C1 segment of cervical spinal cord (tissue), 14 donors: ENCODE measurements at regions not wholly inside any gene's neighbourhood (a gene's known extent, or its start where the extent isn't known, plus 50 kb on each side); places are given as distances from the start of the nearest gene placed in this dataset.
A peak's percentile ranks its signal among the peaks of the same experiment; 100 is the strongest.

Experiments used
- DNase-seq, 14 donors: peaks; one replicate each; lab custom pipeline; 2025; lab: John Stamatoyannopoulos, UW

GRCh38 chr2:219997341-219997851 lies 370.0 kb downstream of the SLC4A3 start:
- peak in 5 of 14 donors; percentile 2 to 12 (median 4) for DNase-seq

GRCh38 chr2:219998107-219998506 lies 370.7 kb downstream of the SLC4A3 start:
- DNase-seq = no peak

GRCh38 chr2:219998714-219999227 lies 371.3 kb downstream of the SLC4A3 start:
- no peak for DNase-seq

- no peak for DNase-seq
Observed at GRCh38 chr2:220000080-220000479, 372.6 kb downstream of the SLC4A3 start.

DNA sequence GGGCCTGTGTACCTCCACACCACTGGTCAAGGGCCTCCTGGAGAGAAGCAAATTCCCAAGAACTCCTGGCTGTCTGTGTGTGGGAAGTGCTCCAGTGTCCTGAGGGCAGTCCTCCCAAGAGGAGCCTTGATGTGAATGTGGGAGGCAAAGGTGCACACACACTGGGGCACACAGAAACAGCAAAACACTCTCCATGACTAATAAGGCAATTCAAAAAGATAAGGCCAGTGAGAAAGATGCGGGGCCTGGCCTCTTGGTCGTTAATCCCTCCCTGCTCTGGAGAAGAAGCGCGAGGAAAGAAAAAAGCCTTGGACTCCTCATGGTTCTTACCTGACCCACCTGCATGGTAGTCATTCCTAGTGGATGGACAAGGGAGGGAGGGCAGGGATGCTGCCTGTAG lies 373.2 kb downstream of the SLC4A3 start:
- DNase-seq = no peak

DNA sequence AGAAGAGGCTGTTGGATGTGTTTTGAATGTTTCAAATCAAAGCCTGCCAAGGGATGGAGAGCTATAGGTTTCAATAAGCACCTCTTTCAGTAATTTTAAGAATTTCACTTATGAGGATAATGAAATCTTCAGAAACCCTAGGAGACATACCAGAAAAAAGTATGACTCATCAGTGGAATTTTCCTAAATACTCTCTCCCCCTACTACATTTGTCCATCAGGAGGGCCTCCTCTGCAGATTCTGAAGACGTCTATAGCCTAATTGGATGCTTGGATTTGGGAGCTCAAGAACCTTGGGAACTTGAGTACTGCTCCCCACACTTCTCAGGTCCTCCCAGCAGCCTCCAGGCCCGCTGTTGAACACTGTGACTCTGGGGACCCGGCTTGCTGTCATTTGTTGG lies 374.3 kb downstream of the SLC4A3 start:
- DNase-seq = no peak

DNA sequence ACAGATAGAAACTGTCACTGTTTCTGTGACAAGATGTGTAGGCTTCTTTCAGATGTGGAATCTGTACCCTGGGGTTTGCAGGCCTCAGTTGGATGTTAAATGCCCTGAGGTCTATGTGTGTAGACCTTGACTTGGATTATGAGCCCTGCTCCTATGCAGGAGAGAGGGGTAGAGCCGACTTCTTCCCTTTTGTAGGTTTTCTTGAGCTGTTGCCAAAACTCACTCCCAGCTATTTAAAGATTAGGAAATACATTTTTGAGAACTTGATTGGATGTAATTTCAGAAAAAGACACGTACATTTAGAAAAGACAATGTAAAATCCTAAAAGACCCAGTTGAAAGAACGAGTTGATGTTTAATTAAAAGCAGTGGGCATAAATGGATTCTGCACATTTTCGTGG lies 374.8 kb downstream of the SLC4A3 start:
- DNase-seq = no peak

DNA sequence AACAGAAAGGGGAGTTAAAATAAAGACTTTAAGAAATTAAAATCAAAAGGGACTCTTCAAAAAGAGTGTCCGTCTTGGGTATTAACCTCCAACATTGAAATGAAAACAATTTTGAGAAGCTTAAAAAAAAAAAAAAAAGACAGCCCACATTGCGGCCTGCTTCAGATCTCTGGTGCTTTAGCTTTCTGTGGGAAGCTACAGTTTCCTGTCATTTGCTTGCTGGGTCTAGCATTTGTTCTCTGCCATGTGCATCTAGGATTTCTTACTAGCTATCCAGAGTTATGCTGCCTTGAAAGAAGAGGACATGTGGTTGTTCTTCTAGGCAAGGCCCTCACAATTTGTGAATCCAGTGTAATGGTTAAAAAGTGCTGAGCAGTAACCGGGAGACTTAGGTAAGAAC lies 375.3 kb downstream of the SLC4A3 start:
- no peak for DNase-seq

GRCh38 chr2:220005362-220005761 lies 377.9 kb downstream of the SLC4A3 start:
- no peak for DNase-seq

DNA sequence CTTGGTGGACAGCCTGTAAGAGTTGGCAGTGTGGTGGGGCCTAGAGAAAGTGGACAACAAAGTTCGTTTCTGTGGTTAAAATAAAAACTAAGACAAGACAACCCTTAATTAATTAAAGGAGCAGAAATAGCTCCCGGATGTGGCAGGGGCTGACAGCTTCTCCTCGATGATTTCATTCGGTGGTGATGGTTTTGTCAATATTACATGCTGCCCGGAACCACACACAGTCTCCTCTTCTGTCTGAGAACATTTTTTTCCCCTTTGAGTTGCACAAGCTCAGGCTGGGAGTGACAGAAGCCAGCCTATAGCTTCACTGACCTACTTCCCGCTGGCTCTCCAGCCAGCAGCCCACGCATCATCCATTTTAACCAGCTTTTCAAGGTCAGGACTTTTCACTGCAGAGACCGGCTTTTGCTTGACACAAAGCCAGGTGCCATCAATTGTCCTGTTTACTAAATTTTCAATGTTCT lies 378.8 kb downstream of the SLC4A3 start:
- peak in 2 of 14 donors; percentile 2 to 9 for DNase-seq

DNA sequence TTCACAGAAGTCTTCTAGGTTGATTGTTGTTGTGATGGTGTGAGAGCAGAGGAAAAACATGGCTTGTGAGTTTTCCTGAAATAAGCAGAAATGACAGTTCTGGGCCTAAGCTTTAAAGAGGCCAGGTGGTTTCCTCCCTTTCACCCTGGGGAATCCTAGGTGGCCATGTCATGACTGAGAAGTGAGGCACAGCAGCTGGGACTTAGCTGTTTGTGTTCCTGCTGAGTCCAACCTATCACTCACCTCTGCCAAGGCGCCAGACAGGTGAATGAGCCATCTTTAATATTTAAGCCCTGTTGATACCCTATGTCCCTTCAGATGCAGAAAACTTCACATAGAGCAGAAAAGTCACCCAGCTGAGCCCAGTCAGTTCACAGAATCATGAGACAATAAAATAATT lies 384.4 kb downstream of the SLC4A3 start:
- DNase-seq = no peak

DNA sequence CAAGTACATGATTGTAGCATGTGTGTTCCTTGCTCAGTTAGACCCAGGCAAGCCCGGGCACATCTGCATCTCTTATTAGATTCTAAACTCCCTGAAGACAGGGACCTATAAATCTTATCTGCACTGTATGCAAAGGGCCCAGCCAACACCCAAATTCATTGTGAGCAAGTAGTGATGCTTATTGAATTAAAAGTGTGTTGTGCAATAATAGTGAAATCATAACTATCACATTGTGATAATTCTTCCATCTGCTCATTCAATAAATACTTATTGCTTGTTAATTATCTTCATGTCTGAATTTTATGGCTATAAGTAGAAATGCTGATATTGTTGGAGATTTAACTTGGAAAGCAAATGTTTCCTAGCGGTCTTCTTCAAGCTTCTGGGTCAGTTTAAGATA lies 387.5 kb downstream of the SLC4A3 start:
- no peak for DNase-seq

DNA sequence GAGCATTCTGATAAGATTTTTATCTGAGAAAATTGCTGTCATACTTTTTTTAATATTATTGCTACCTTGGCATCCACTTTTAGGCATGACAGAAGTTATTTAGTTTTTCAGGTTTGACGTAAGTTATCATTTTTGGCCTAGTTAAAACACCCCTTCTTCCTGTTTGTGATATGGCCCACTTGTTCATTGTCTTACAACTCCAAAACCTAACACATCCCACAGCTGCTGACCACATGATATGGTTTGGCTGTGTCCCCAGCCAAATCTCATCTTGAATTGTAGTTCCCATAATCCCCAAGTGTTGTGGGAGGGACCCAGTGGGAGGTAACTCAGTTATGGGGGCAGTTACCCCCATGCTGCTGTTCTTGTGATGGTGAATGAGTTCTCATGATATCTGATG lies 388.1 kb downstream of the SLC4A3 start:
- DNase-seq = no peak

- no peak for DNase-seq
Observed at GRCh38 chr2:220025207-220025606, 397.8 kb downstream of the SLC4A3 start.

DNA sequence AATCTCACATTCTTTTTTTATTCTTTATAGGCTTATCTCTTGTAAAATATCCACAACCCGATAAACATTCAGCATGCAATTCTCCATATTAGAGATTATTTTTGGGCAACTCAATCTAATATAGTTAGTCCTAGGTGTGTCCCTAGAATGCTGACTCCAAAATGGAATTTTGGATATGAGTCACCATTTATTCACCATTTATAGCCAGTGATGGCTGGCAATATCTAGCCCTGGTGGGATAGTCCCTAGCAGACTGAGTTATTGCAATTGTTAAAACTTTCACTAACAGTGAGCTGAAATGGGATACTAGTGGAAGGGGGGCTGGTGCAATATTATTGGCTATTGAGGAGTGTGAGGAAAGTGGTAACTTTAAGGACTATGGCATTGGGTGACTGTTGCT lies 401.6 kb downstream of the SLC4A3 start:
- DNase-seq = no peak

DNA sequence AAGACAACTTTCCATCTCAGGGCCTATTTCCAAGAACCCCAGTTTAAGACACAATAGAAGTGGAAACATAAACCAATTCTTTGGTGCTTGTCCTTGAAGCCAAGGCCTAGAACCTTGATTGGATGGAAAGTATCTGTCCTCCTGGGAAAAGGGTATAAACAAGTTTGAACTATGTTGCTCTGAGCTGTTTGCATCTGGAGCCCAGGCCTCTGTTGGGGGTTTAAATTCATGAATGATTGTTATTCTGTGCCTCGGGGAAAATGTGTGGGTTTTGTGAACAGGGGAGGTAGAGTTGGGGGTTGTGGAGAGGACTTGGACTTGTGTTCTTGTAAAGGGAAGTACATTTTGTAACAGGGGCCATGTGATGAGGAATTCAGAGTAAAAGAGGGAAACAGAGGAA lies 406.1 kb downstream of the SLC4A3 start:
- no peak for DNase-seq

GRCh38 chr2:220034426-220035130 lies 407.1 kb downstream of the SLC4A3 start:
- DNase-seq = no peak

DNA sequence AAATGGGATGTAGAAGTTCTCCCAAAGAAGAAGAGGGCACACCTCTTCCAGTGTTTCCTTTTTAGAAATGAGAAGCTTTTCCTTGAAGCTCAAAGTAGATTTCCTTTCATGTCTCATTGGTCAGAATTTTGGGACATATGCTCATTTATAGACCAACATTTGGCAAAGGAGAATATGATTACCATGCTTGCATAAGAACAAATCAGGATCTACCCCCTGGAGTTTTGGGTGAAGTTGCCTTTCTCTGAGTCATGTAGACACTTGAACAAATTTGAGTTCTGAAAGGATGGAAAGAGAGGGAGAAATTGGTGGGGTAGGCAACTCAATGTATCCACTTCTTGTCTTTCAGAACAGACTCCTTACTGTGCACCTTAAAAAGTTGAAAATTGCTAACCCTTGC lies 409.0 kb downstream of the SLC4A3 start:
- no peak for DNase-seq

- no peak for DNase-seq
Observed at GRCh38 chr2:220040346-220040745, 412.9 kb downstream of the SLC4A3 start.

DNA sequence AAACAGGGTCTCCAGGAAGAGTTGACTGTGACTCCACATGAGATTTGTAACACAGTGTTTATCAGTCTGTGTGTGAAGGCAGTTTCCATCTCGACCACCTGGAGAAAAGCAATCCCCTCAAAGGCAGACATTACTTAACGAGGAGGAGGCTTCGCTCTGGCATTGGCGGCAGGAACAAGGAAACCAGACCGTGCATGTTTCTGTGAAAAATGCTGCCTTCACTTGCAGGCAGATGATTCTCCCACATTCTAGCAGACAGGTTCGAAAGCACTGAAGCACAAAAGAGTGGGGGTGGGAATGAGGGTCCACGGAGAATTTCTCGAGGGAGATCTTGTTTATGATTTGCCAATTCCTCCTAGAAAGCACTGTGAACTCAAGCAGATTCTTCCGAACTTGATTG lies 414.0 kb downstream of the SLC4A3 start:
- DNase-seq = no peak

GRCh38 chr2:220043155-220043989 lies 415.9 kb downstream of the SLC4A3 start:
- no peak for DNase-seq

DNA sequence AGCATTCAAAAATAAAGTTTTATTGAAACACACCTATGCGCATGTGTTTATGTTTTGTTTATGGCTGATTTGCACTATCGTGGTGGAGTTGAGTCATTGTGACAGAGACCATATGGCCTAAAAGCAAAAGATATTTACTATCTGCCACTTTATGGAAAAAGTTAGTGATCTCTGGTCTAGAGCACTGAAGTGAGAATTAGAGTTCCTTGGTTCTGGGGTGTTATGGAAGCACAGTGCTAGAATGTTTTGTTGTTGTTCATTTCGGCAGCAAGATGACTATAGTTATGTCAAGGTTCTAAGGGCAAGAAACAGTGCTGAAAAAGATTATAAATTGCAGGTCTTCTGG lies 416.5 kb downstream of the SLC4A3 start:
- no peak for DNase-seq

- DNase-seq = no peak
Observed at GRCh38 chr2:220044383-220044782, 417.0 kb downstream of the SLC4A3 start.
